ENCODE measurements at regions not wholly inside any gene's neighbourhood (a gene's known extent, or its start where the extent isn't known, plus 50 kb on each side); places are given as distances from the start of the nearest gene placed in this dataset.

GRCh38 chr2:105655244-105655643 is 89.5 kb upstream of the NCK2 start (continued):
- TF ChIP-seq CTCF (IDR thresholded peaks at IDR 0.05) (no peak), SMC3 (IDR thresholded peaks at IDR 0.05; ENCODE audit: low read depth, low read length) (no peak), MXI1 (IDR thresholded peaks at IDR 0.05; ENCODE audit: low read depth, low read length) (no peak), FOXM1 (IDR thresholded peaks at IDR 0.05; ENCODE audit: low read depth) (no peak)

DNA sequence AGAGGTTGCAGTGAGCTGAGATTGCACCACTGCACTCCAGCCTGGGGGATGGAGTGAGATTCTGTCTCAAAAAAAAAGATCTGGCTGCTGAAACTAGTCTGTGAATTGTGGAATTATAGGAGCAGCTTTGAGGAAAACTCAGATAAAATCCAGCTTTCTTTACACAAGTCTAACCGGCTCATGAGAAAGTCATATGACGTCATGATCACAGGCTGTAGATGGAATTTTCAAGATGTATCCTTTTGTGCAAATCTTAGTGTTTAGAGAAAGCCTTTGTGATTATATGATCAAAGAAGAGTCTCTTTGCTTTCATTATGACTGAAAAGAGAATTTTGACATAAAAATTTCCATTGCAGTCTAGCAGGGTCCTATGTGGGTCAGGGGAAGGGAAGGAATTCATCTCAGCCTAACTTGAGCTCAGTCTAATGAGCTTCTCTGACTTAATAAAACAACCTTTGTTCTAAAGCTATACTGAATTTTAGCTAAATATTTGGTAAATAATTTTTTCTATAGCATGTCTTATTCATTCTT is 90.2 kb upstream of the NCK2 start:
- Histone ChIP-seq H3K27me3 (ENCODE audit: insufficient read depth) (no peaks in the 10 kb centered on the region), H3K27ac (ENCODE audit: low read depth in 2 of 2, low read length in 1 of 2) (no peak overlapping the region), H3K9ac (no peak overlapping the region), H3K79me2 (ENCODE audit: insufficient read depth) (no peaks in the 10 kb centered on the region), H4K20me1 (ENCODE audit: insufficient read depth) (no peaks in the 10 kb centered on the region), H2AFZ (ENCODE audit: low read depth) (no peak overlapping the region), H3K4me1 (ENCODE audit: control insufficient read depth in 1 of 2, insufficient read depth in 2 of 2, low read depth in 1 of 2, low read length in 1 of 2) (peaks cover 0 to 11% of the 10 kb centered on the region in 2 experiments; a peak in 1 of 4 replicates), H3K4me2 (no peak overlapping the region), H3K9me2 (no peaks in the 10 kb centered on the region), H3K36me3 (replicated peaks in 1 of 2; ENCODE audit: control insufficient read depth in 1 of 2, insufficient read depth in 2 of 2, low read length in 1 of 2) (no peaks in the 10 kb centered on the region), H3F3A (replicated peaks; ENCODE audit: insufficient read depth) (no peaks in the 10 kb centered on the region), H3K4me3 (ENCODE audit: low read depth in 2 of 2, low read length in 1 of 2) (no peak overlapping the region), H3K9me3 (no peaks in the 10 kb centered on the region)
- no peak for TF ChIP-seq FOSL2 (IDR thresholded peaks at IDR 0.05; ENCODE audit: borderline replicate concordance, low read depth)
- TF ChIP-seq, protein P1, sequence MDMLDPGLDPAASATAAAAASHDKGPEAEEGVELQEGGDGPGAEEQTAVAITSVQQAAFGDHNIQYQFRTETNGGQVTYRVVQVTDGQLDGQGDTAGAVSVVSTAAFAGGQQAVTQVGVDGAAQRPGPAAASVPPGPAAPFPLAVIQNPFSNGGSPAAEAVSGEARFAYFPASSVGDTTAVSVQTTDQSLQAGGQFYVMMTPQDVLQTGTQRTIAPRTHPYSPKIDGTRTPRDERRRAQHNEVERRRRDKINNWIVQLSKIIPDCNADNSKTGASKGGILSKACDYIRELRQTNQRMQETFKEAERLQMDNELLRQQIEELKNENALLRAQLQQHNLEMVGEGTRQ (IDR thresholded peaks at IDR 0.05; ENCODE audit: borderline replicate concordance, low read depth, low read length) = no peak
- no peak for TF ChIP-seq RCOR1 (IDR thresholded peaks at IDR 0.05; ENCODE audit: low read length)
- no peak for TF ChIP-seq TAF1 (IDR thresholded peaks at IDR 0.05; ENCODE audit: borderline replicate concordance, low read depth, low read length)
- TF ChIP-seq, protein P2, sequence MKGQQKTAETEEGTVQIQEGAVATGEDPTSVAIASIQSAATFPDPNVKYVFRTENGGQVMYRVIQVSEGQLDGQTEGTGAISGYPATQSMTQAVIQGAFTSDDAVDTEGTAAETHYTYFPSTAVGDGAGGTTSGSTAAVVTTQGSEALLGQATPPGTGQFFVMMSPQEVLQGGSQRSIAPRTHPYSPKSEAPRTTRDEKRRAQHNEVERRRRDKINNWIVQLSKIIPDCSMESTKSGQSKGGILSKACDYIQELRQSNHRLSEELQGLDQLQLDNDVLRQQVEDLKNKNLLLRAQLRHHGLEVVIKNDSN (IDR thresholded peaks at IDR 0.05; ENCODE audit: borderline replicate concordance, low read depth) = no peak
- no peak for TF ChIP-seq NRF1 (IDR thresholded peaks at IDR 0.05; ENCODE audit: low read depth, low read length)
- no peak for TF ChIP-seq REST (IDR thresholded peaks at IDR 0.05; ENCODE audit: low read depth, low read length)
- TF ChIP-seq FOXM1 (IDR thresholded peaks at IDR 0.05; ENCODE audit: low read depth) = no peak
- TF ChIP-seq EP300 (IDR thresholded peaks at IDR 0.05; ENCODE audit: borderline replicate concordance in 1 of 2, low read depth in 1 of 2, low read length in 1 of 2) = no peak
- TF ChIP-seq JUND (IDR thresholded peaks at IDR 0.05) = no peak
- WGBS (ENCODE audit: low lambda C conversion rate) = 62% methylated on average over 2 of the region's 2 CpGs
- DNase-seq = no peak
- ChIA-PET CTCF (interaction anchor here (0.6 kb wide), 1 partner anchor 18 kb away, joined by 3 read pairs; no protein-coding TSS in a partner anchor), POLR2A (no interaction called here)

Data from SK-N-SH (cell line).